ENCODE measurements at regions not wholly inside any gene's neighbourhood (a gene's known extent, or its start where the extent isn't known, plus 50 kb on each side); places are given as distances from the start of the nearest gene placed in this dataset.
A peak's percentile ranks its signal among the peaks of the same experiment; 100 is the strongest.

DNA sequence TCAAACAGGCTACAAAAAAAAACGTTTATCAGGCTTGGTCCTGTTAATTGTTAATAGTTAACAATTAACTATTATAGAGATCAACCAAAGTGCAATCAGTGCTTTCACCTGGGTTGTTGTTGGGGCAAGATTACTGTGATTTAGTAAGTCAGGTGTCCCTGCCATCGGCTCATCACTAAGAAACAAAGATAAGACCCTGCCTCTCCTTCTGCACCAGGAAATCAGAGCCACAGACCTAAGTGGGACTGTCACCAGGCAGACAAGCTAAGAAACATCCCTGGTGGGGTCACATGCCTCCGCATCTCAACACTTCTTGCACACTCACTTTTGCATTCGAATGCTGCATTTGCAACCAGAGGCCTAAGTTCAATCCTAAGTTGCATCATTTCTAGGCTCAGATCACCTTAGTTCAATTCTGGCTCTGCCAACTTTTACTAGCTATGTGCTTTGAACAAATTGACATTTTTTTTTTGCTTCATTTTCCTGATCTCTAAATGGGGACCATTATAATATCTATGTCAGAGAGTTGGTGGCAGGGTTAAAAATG, 298.9 kb upstream of the B3GAT1 start:
- H3K27me3 Mint-ChIP-seq (ENCODE audit: low read depth): peaks cover 13% of the 10 kb centered on the region
- Histone ChIP-seq H2BK20ac (ENCODE audit: low read depth, low read length, poor library complexity, severe bottlenecking) (no peak overlapping the region), H3T11ph (ENCODE audit: low read length) (no peak overlapping the region), H2BK5ac (ENCODE audit: insufficient read length, low read length) (no peak overlapping the region), H3K56ac (ENCODE audit: insufficient read length, low read depth, low read length) (no peak overlapping the region), H3K4me2 (ENCODE audit: insufficient read depth, insufficient read length, low read length) (no peak overlapping the region), H3K23ac (ENCODE audit: insufficient read length, low read depth, low read length) (no peak overlapping the region), H3K4me1 (ENCODE audit: insufficient read depth, low read length) (no peaks in the 10 kb centered on the region), H2BK15ac (ENCODE audit: low read depth, low read length) (no peak overlapping the region), H3K23me2 (ENCODE audit: insufficient read length, low read depth, low read length, poor library complexity, severe bottlenecking) (no peaks in the 10 kb centered on the region), H3K27me3 (ENCODE audit: insufficient read depth, low read length) (no peaks in the 10 kb centered on the region), H3K9me3 (ENCODE audit: control insufficient read depth, low read depth, low read length) (no peaks in the 10 kb centered on the region), H4K20me1 (ENCODE audit: control insufficient read depth, insufficient read depth, insufficient read length) (no peaks in the 10 kb centered on the region), H3K79me1 (ENCODE audit: insufficient read depth, low read depth, low read length, poor library complexity, severe bottlenecking) (no peaks in the 10 kb centered on the region), H3K27ac (ENCODE audit: insufficient read length, low read depth, low read length) (no peak overlapping the region), H3K14ac (ENCODE audit: insufficient read depth, low read length) (no peak overlapping the region), H2BK12ac (ENCODE audit: insufficient read length, low read depth, low read length) (no peak overlapping the region), H4K5ac (ENCODE audit: insufficient read length, low read depth, low read length) (no peak overlapping the region), H2BK120ac (ENCODE audit: low read depth, low read length, poor library complexity, severe bottlenecking) (no peak overlapping the region), H3K4ac (ENCODE audit: low read depth, low read length) (no peak overlapping the region), H2AFZ (ENCODE audit: low read length) (no peak overlapping the region), H3K18ac (ENCODE audit: insufficient read length, low read depth, low read length) (no peak overlapping the region), H3K9ac (ENCODE audit: extremely low read depth, insufficient read length, low read length) (peak overlapping the region; percentile 11), H3K79me2 (ENCODE audit: insufficient read depth, low read length) (no peaks in the 10 kb centered on the region), H2AK5ac (ENCODE audit: insufficient read length, low read length) (no peak overlapping the region), H4K91ac (ENCODE audit: insufficient read length, low read depth, low read length) (no peak overlapping the region), H4K8ac (replicated peaks; ENCODE audit: insufficient read length, low read depth, low read length) (no peak overlapping the region)
- H3K9me3 Mint-ChIP-seq: no peaks in the 10 kb centered on the region
- TF ChIP-seq, protein P1, sequence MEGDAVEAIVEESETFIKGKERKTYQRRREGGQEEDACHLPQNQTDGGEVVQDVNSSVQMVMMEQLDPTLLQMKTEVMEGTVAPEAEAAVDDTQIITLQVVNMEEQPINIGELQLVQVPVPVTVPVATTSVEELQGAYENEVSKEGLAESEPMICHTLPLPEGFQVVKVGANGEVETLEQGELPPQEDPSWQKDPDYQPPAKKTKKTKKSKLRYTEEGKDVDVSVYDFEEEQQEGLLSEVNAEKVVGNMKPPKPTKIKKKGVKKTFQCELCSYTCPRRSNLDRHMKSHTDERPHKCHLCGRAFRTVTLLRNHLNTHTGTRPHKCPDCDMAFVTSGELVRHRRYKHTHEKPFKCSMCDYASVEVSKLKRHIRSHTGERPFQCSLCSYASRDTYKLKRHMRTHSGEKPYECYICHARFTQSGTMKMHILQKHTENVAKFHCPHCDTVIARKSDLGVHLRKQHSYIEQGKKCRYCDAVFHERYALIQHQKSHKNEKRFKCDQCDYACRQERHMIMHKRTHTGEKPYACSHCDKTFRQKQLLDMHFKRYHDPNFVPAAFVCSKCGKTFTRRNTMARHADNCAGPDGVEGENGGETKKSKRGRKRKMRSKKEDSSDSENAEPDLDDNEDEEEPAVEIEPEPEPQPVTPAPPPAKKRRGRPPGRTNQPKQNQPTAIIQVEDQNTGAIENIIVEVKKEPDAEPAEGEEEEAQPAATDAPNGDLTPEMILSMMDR (conservative IDR thresholded peaks at IDR 0.05): no peak
- peaks cover 4 to 10% of the 10 kb centered on the region in 2 experiments; a peak in 2 of 4 replicates for H3K4me1 Mint-ChIP-seq
- no CpG with 5 or more reads among the region's 4 CpGs for WGBS (ENCODE audit: extremely low coverage, insufficient read length, low lambda C conversion rate)
- H3K27ac Mint-ChIP-seq: no peak overlapping the region; a peak in 1 of 7 replicates
- no peaks in the 10 kb centered on the region for H3K36me3 Mint-ChIP-seq (ENCODE audit: insufficient read depth in 1 of 3, low read depth in 3 of 3)
- DNase-seq: no peak
- H3K4me3 Mint-ChIP-seq: no peak overlapping the region
